GM21737 (cell line): ENCODE measurements at regions not wholly inside any gene's neighbourhood (a gene's known extent, or its start where the extent isn't known, plus 50 kb on each side); places are given as distances from the start of the nearest gene placed in this dataset.

Experiments
- ATAC-seq: cut with Tn5 transposase; IDR thresholded peaks from one replicate; pipeline ENCODE4 v1.9.1; 2021; ENCODE audit warnings: mild to moderate bottlenecking, moderate library complexity; ENCODE audit not compliant: unreplicated experiment

DNA sequence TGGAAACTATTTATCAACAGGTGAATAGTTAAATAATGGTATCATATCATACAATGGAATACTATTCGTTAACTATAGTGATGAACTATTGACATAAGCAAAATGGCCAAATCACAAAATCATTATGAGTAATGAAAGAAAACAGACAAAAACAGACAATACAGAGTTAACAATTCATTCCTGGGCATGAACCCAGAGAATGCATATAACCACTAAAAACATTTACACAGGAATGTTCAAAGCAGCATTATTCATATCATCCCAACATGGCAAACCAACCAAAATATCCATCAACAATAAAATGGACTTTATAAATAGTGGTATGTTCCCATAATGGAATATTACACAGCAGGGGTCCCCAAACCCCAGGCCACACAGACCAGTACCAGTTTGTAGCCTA is 131.2 kb upstream of the CYP1B1 start:
- ATAC-seq, result no peak

DNA sequence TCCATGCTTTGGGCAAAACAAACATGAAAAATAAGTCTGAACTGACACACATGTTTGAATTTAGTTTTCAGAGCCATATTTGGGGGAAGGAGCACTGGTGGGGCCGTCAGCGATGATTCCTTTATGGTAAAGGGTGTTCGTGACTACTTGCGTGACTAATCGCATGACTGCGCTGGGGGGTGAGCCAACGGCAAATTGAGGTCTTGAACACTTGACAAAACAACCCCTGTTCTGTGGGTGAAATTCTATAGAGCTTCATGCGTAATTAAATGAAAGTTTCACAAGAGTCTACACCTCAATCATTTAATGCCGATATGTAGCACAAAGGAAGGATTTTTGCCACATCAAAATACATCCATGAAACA is 127.5 kb upstream of the CYP1B1 start:
- no peak for ATAC-seq

DNA sequence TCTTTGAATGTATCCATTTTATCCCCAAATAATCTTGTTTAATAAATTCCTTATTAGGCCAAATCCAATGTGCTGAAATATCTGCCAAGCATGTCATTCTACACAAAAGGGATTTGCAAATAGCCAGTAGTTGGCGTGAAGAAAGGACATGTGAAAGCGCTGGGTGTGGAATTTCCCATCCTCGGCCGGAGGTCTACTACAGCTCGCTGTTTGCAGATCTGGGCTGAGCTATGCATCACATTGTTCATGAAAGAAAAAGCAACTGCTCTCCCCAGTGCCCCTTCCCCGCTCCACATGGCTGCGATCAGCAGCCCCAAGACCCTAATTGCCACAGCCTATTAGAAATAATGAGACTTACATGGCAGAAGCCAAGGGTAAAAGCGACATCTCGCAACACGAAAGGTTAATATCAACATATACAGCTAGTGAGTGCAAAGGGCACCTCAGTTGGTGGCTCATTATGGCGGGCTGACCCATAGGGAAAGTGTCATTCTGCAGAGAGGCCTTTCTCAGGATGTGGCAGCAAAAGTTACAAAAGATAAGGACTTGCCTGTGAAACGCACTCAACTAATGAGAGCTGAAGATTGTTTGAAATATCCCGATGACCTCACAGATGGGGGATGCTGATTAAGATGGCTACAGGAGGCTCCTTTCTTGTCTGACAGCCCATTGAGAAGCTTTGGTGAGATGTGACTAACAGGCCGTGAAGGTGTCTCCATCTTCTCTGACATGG is 126.9 kb upstream of the CYP1B1 start:
- no peak for ATAC-seq

DNA sequence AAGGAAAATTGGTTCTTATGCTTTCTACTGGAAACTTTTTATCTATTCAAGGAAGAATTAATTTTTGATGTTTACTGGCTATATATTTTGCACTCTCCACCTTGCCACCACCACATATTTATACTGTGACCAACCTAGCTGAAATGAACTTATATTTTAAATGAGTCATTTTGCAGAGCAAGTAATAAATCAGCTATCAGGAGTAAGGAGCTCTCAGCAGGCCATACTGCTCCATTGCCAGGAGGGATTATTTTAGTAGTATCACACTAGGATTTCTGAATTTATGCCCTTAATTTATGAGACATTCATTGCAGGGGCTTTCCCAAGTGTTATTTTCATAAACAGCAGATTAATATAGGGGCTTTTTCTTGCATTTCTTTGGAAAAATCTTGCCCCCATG is 125.8 kb upstream of the CYP1B1 start:
- ATAC-seq, result no peak

DNA sequence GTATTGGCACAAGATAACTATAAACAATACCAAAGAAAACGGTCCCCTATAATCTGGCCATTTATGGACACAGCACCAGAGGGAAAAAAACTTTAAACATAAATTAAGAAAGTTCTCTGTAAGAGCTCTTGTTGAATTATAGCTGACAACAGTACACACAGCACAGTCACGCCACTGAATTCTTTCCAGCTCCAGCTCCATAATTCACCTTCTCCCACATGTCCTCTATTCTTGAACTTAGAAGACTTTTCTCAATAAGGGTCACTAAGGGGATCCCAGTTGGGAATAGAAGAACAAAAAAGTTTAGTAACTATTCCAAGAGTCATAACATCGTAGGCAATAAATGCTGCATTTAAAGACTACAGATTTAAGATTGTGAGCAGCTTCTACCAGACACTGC is 124.6 kb upstream of the CYP1B1 start:
- no peak for ATAC-seq

DNA sequence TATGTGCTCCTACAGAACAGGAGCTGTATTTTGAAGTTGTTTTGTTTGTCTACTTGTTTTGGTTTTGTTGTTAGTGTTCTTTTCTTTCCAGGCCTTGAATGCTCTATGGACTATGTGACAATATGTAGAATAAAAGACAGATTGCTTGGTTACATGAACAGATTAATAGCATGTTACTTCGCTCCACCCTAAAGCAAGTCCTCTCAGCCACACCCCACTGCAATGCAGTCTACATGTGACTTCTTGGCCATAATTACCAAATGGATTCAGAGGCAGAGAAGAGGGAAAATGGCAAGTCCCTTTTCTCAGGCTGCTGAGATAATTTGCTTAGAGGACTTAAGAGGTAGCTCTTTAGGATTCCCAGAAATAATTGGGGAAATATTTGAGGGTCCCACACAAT is 123.2 kb upstream of the CYP1B1 start:
- ATAC-seq, result no peak

DNA sequence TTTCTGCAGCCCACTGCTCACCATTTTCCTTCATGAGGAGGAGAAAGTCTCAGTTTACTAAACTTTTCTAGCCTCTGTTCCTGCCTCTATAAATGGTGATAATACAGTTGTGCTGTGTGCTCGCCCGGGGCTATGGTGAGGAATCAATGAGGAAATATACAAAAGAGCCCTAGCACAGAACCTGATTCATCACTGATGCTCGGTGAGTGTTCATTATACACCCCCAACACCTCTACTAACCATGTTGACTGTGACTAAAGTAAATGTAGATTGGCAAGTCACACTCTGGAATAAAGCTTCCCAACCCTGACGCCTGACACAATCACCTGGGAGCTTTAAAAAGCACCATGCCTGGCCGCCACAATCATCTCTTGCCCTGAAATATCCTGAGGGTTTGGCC is 118.8 kb upstream of the CYP1B1 start:
- no peak for ATAC-seq

DNA sequence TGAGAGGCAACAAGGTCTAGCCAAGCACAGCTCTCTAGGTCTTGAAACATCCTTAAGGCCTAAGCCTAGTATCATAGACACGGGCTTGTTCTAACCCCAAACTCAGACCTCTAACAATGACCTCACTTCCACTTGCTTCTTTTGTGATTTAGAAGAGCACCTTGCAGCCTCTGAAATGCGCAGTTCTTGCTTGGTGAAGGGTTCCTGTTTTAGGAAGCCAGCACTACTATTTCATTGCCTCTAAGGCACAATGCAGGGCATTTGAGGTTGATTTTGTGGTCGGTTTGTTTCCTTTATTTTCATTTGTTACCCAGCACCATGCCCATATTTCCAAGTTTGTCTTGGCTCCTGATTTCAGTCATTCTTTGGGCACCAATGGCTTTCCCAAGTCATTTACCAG is 117.0 kb upstream of the CYP1B1 start:
- ATAC-seq, result no peak

DNA sequence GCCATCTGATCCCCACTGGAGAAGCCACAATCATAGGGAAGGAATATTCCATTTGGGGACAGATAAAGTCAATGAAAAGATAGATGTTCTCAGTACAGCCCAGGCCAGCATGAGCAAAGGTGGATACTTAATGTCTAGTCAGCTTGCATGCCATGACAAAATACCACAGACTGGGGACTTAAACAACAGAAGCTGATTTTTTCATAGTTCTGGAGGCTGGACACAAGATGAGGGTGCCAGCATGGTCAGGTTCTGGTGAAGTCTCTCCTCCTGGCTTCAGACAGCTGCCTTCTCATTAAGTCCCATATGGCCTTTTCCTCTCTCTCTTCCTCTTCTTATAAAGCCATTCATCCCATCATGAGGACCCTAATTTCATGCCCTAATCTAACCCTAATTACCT is 116.1 kb upstream of the CYP1B1 start:
- ATAC-seq, result no peak

DNA sequence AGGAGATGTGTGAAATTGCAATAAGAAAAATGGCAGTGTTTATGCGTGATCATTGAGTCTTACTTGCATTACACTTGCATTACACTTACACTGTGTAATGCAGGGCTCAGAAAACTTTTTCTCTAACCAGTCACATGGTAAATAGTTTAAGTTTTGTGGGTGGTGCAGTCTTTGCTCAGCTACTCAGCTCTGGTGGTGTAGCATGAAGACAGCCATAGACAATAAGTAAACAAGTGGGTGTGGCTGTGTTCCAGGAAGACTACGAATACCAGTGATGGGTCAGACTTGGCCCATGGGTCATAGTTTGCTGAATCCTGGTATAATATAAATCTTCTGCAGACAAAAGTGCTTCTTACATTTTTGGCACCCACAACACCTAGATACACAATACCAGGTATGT is 115.6 kb upstream of the CYP1B1 start:
- ATAC-seq, result no peak

DNA sequence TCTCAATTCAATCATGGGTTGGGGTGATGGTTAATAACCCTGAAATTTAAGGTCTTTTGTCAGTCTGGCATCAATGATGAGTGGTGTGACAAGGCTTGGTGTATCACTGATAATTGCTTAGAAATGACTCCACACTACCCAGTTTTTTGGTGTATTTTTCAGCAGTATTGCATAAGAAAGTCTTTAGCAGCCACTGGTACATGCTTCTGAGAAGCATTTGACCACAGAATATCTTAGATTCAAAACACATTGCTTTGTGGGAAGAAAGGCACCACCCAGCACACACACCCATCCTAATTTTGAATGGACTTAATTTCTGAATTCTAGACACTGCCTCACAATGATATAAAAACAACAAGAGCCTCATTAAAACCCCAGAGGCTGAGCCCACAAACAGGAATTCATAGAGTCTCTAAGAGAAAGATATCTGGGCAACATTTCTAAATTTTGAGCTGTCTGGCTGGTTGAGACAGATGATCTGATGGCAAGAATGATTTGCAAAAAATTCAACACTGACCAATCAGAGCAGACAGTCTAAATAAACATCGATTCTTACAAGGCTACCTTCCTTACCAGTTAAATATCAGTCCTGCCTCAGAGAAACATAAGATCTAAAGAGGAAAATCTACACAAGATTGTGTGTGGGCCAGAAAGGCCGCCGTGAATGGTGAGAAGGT is 114.7 kb upstream of the CYP1B1 start:
- no peak for ATAC-seq

DNA sequence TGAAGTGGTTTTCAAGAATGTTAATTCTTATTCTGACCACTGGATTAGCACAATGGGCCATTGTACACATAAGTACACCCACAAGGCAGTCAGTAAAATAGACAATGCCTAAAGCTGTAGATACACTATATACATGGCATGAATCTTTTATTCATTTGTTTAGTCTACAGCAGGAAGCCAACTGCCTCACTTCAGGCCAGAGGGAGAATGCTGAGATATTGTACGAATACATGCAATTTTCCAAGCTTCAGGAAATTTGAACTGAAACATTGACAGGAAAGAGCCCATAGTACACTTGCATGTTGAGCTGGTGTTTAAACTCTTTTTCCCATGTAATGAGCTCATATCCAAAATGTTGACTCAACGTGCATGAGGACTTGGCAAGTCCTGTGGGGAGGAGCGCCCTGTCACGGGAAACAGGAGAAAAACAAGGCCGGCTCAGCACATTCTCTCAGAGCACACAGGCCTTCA is 111.6 kb upstream of the CYP1B1 start:
- no peak for ATAC-seq

DNA sequence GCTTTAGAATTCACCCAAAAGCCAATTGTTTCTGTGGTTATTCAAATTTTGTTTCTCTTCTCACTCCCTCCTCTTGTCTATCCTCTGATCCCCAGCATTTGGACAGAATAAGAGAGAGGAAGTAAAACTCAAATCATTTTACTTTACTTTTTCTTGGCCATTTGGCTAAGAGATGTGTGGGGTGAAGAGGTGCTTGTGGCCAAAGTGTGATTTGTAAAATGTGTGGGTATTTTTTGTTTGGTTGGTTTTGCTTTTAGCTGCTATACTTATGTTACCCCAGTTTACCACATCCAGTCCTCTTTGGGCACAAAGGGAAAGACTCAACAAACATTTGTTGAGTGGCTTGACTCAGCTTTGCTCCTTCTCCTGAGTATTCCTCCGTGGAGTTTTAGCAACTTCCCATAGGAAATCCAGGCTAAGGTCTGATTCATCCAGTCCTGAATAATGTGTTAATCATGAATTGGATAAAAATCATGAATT is 109.1 kb upstream of the CYP1B1 start:
- peak; percentile 93 for ATAC-seq

DNA sequence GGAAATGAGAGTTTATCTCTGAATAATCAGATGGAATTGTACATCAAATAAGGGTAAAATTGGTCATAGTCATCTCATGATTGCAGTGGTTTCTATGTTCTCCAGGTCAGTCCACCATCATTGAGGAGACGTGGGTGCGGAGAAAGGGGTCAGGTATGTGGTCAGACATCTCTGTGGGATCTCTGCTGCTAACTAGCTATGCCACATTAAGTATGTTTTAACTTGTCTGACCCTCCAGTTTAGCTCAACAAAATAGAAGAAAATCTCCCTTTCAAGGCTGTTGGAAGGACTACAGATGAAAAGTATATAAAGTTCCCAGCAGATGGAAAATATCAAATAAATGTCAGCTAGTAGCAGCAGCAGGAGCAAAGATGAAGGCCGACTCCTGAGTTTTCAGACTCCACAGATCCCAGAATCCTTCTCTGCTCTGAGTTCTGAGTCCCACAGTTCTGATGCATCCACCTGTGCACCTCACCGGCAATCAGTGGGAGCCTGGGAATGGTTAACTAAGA is 106.6 kb upstream of the CYP1B1 start:
- ATAC-seq, result no peak

DNA sequence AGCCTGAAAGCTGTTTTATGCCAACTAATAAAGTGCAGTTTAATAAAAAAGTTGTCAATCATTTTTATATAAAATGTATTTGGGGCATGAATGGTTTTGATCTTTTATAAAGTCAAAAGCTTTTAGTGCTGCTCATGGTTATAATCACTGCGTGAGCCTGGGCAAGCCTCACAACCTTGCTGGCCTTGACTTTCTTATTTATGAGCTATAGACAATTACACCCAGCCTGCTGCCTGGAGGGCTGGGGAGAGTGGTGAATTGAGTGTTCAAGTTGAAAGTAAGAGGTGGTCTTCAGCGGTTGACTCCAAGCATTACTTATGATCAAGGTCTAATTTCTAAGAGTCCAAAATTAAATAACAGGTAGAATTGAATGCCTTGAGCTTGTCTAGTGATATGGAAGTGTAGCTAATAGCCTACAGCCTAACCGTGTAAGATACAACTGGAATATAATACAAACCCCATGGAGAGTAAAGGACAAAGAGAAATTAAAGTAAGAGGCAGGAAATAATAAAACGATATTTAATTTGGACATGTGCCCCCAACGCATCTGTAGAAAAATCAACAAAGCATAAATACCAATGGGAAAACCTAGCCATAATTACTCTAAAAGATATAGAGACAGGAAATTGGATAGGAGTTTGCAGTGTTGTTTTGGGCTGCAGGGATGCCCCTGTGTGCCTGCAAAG is 106.0 kb upstream of the CYP1B1 start:
- no peak for ATAC-seq

DNA sequence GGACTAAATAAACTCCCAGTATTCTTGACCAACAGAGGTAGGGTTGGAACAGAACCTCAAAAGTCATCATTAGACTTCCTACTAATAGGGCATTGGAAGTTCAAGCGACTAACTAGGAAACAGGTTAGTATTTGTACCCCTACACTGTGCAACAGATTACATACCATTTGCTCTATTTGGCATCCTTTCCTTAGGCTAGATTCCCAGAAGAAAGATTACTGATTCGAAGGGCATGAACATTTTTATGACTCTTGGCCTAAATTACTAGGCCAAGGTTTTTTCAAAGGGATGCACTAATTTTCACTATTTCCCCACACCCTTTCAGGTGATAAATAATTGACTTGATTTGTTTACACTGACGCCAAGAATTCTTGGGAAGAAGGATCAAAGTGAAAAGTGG is 104.8 kb upstream of the CYP1B1 start:
- ATAC-seq, result no peak

DNA sequence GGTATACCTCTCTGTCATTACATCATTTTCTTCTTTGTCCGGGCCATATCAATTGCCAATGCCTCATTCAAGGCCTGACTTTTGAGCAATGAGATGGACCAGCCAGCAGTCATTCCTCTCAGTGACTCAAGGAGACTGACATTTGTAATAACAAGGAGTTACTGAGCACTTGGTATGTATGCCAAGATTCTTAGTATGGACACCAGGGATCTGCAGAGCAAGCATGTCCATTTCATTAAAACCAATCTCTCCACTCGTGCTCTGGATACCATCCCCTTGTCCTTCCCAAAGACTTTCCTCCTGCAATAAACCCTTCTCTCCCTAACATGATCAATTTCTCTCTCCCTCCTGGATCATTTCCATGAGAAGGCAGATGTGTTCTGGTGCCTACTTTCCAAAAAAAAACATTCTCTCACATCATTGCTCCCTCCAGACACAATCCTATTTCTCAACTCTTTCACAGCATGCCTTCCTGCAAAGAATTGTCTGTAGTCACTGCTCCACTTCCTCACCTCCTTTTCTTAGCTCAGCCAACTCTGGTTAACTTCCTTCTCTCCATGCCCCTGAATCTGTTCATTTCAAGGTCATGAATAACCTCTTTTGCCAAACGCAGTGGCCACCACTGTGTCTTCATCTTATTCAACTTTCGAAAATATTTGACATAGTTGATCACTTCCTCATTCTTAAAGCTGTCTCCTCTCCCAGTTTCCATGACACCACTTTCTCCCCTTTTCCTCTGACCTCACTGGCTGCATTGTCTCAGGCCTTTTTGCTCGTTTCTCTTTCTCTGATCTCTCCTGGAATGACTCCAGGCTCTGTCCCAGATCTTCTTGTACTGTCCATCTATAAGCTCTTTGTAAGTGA is 102.8 kb upstream of the CYP1B1 start:
- ATAC-seq, result no peak

DNA sequence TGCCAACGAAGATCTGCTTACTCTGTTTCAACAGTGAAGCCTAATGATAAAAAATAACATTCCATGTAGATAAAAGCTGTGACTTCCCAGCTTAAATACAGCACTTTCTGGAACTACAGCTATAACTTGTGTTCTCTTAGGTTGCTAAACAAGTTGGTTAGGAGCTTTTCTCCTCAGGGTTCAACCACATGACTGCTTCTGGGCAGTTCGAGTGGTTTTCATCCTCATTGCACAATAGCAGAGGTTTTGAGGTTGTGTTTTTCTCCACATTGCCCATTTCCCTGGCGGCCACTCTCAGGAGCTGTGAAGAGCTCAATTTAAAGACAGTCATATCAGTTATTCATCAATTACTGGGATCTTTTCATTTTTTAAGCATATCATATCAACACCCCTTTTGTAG is 102.2 kb upstream of the CYP1B1 start:
- no peak for ATAC-seq

DNA sequence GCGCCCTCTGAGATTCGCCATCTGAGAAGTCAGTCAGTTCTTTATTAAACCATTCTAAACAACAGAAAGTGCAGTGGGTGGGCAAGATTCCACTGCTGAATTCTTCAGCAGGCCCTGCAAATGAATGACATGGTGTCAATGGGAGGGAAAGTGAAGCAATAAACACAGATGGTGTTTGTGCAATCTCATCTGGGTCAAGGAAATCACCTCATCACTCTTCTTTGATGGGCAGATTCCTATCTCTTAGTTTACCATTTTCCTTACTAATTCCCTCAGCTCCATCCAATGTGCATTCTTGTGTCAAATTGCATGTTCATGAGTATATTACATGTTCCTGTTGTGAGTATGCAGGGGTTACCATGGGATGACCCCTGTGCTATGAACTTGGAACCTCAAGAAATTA is 100.7 kb upstream of the CYP1B1 start:
- ATAC-seq, result no peak

DNA sequence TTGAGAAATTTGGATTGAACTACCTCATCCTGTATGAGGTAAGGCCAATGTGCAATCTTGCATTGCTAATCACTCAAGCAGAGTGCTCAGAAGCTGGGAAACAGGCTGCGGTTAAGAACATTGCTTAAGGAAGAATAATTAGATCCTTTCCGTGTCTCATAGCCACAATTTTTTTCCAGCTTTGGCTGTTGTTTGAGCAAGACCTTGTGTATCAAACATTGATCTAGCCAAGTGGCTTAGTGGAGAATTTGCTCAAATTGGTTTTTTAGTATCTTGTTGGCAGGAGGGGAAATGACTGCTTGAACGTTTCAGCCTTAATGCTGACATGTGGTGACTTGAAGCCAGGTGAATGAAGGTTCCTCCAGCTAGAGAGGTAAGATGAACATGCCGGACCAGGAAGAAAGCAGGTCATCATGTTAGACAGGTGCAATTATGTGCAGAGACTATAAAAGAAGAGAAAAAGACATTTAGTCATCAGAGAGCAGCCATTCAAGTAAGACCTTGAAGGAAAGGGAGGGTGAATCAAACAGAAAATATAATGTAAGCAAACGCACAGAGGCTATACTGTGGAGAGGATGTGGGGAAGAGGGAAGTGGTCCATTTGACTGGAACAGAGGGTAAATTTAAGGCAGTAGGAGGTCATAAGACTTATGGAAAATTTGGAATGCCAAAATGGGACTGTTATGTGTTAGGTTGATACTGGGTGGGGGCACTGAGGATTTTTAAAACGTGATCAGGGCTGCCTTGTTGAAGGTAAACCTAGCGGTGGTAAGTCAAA is 98.9 kb upstream of the CYP1B1 start:
- no peak for ATAC-seq
